ENCODE measurements at regions not wholly inside any gene's neighbourhood (a gene's known extent, or its start where the extent isn't known, plus 50 kb on each side); places are given as distances from the start of the nearest gene placed in this dataset.

GRCh38 chr13:30051531-30052060 is 201.2 kb upstream of the UBL3 start:
- H3K4me3 ChIP-seq (replicated peaks in 1 of 3; ENCODE audit: insufficient read depth in 1 of 3, low read depth in 1 of 3, low read length in 3 of 3): no peak overlapping the region
- H3K36me3 ChIP-seq (ENCODE audit: control insufficient read depth in 2 of 2, extremely low read depth in 1 of 2, insufficient read depth in 2 of 2, low read length in 2 of 2): no peaks in the 10 kb centered on the region
- intact Hi-C loops (cut with micrococcal nuclease): no loop called here
- ChIA-PET POLR2A (no interaction called here), CTCF (interaction anchor here (0.8 kb wide), 1 partner anchor 280 kb away, joined by 3 read pairs; no protein-coding TSS in a partner anchor)
- no peaks in the 10 kb centered on the region for H3K4me1 ChIP-seq (ENCODE audit: control insufficient read depth, extremely low read depth, insufficient read depth, low read length)
- TF ChIP-seq, protein P1, sequence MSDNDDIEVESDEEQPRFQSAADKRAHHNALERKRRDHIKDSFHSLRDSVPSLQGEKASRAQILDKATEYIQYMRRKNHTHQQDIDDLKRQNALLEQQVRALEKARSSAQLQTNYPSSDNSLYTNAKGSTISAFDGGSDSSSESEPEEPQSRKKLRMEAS (IDR thresholded peaks at IDR 0.05; ENCODE audit: insufficient read depth, insufficient read length): no peak
- TF ChIP-seq CTCF (IDR thresholded peaks at IDR 0.05; ENCODE audit: extremely low read depth in 1 of 2, insufficient read depth in 1 of 2, low read depth in 1 of 2, low read length in 2 of 2) (no peak), POLR2A (IDR thresholded peaks at IDR 0.05; ENCODE audit: low read depth, low read length) (no peak), FOS (IDR thresholded peaks at IDR 0.05; ENCODE audit: borderline replicate concordance, insufficient read depth, low read length) (no peak), POLR2AphosphoS5 (IDR thresholded peaks at IDR 0.05; ENCODE audit: insufficient read depth, low read depth, low read length) (no peak), MYC (IDR thresholded peaks at IDR 0.05; ENCODE audit: low read depth, low read length) (no peak), JUN (IDR thresholded peaks at IDR 0.05; ENCODE audit: borderline replicate concordance, insufficient read depth, insufficient read length, low read depth) (no peak), EZH2 (IDR thresholded peaks at IDR 0.05; ENCODE audit: borderline replicate concordance, low read depth, low read length, severe bottlenecking) (no peak), GATA2 (IDR thresholded peaks at IDR 0.05; ENCODE audit: insufficient read depth, insufficient read length, low read depth, low read length) (no peak)
- H4K20me1 ChIP-seq (replicated peaks; ENCODE audit: control insufficient read depth, extremely low read depth, insufficient read depth, low read length): no peaks in the 10 kb centered on the region
- DNase-seq (ENCODE audit: low read depth, low spot score): no peak
- no TSS peak for BruUV-seq (replicated peaks)
- no peak overlapping the region for H3K27ac ChIP-seq (ENCODE audit: insufficient read depth, low read depth, low read length)
- H3K27me3 ChIP-seq (ENCODE audit: control insufficient read depth in 2 of 2, insufficient read depth in 2 of 2, low read length in 2 of 2): peaks cover 0 to 1% of the 10 kb centered on the region in 2 experiments
- no peaks in the 10 kb centered on the region for H3K79me2 ChIP-seq (ENCODE audit: control insufficient read depth, insufficient read depth, low read length)
- dilution Hi-C loops (cut with MboI; ENCODE audit: extremely low pct_ligation_motif_present, low sequenced_read_pairs): no loop called here
- H2AFZ ChIP-seq (ENCODE audit: low read depth, low read length): no peak overlapping the region
- no peak overlapping the region for H3K4me2 ChIP-seq (ENCODE audit: insufficient read depth, low read length)
- FAIRE-seq: no peak
- H3K9me1 ChIP-seq (replicated peaks; ENCODE audit: control insufficient read depth, extremely low read depth, insufficient read depth, low read length): no peaks in the 10 kb centered on the region
- H3K9ac ChIP-seq (replicated peaks; ENCODE audit: extremely low read depth, insufficient read depth, low read length): no peak overlapping the region
- H3K9me3 ChIP-seq (replicated peaks; ENCODE audit: control insufficient read depth, insufficient read depth, low read length): no peaks in the 10 kb centered on the region
